Mesendoderm (in vitro differentiated cells): ENCODE measurements at regions not wholly inside any gene's neighbourhood (a gene's known extent, or its start where the extent isn't known, plus 50 kb on each side); places are given as distances from the start of the nearest gene placed in this dataset.

Experiments
- DNase-seq: peaks from one replicate; pipeline ENCODE4 v3.0.0; 2013
- H2AK5ac ChIP-seq: 2 replicates; pipeline ENCODE4 v1.6.1; 2013; ENCODE audit warnings: low read length, inconsistent platforms
- H2BK120ac ChIP-seq: 2 replicates; pipeline ENCODE4 v1.6.1; 2013; ENCODE audit warnings: low read depth, mild to moderate bottlenecking, low read length, moderate library complexity, mixed read lengths
- H2BK15ac ChIP-seq: replicated peaks from 2 replicates; pipeline ENCODE4 v1.6.1; 2013; ENCODE audit warnings: low read depth, mild to moderate bottlenecking, moderate library complexity
- H2BK5ac ChIP-seq: 2 replicates; pipeline ENCODE4 v1.6.1; 2013; ENCODE audit warnings: low read length, inconsistent platforms
- H3K18ac ChIP-seq: 2 replicates; pipeline ENCODE4 v1.6.1; 2013; ENCODE audit warnings: mild to moderate bottlenecking, low read length, mixed read lengths
- H3K23ac ChIP-seq: one replicate; pipeline ENCODE4 v1.6.1; 2013; ENCODE audit warnings: low read length
- H3K27ac ChIP-seq: 2 replicates; pipeline ENCODE4 v1.5.1; 2013; ENCODE audit warnings: low read depth, mild to moderate bottlenecking, inconsistent platforms, low read length, moderate library complexity
- H3K27me3 ChIP-seq: 2 replicates; pipeline ENCODE4 v1.6.1; 2013; ENCODE audit warnings: low read length, control low read depth, mild to moderate bottlenecking, inconsistent platforms; ENCODE audit not compliant: insufficient read depth, poor library complexity
- H3K36me3 ChIP-seq: 2 replicates; pipeline ENCODE4 v1.6.1; 2013; ENCODE audit warnings: low read length, inconsistent platforms; ENCODE audit not compliant: control insufficient read depth, insufficient read depth
- H3K4ac ChIP-seq: one replicate; pipeline ENCODE4 v1.6.1; 2013; ENCODE audit warnings: low read depth, mild to moderate bottlenecking, low read length, moderate library complexity
- H3K4me1 ChIP-seq: 2 replicates; pipeline ENCODE4 v1.6.1; 2013; ENCODE audit warnings: low read depth, low read length, inconsistent platforms; ENCODE audit not compliant: control insufficient read depth
- H3K4me2 ChIP-seq: 2 replicates; pipeline ENCODE4 v1.6.1; 2013; ENCODE audit warnings: low read length
- H3K4me3 ChIP-seq: 2 replicates; pipeline ENCODE4 v1.5.1; 2013; ENCODE audit warnings: mild to moderate bottlenecking, low read length
- H3K56ac ChIP-seq: one replicate; pipeline ENCODE4 v1.6.1; 2013; ENCODE audit warnings: low read length
- H3K79me1 ChIP-seq: 2 replicates; pipeline ENCODE4 v1.6.1; 2013; ENCODE audit warnings: low read length, inconsistent platforms
- H3K79me2 ChIP-seq: 2 replicates; pipeline ENCODE4 v1.6.1; 2013; ENCODE audit warnings: mild to moderate bottlenecking, low read length; ENCODE audit not compliant: control insufficient read depth, insufficient read depth
- H3K9ac ChIP-seq: 2 replicates; pipeline ENCODE4 v1.6.1; 2013; ENCODE audit warnings: low read length, inconsistent platforms
- H4K5ac ChIP-seq: one replicate; pipeline ENCODE4 v1.6.1; 2013; ENCODE audit warnings: low read length
- H4K8ac ChIP-seq: one replicate; pipeline ENCODE4 v1.6.1; 2013; ENCODE audit warnings: low read depth, mild to moderate bottlenecking, control low read depth, low read length, moderate library complexity
- WGBS: extraction: QIAGEN DNeasy Blood & Tissue Kit; methylation state at CpG from one replicate; pipeline ENCODE4 v1.1.7; 2013; ENCODE audit warnings: low lambda C conversion rate, missing lambda C conversion rate; ENCODE audit not compliant: insufficient coverage; ENCODE audit errors: extremely low coverage; 5-methylcytosine and 5-hydroxymethylcytosine counted together

GRCh38 chr2:14977021-14977420, 344.5 kb downstream of the LRATD1 start:
- H2BK120ac ChIP-seq: no peak overlapping the region
- no CpG with 5 or more reads among the region's 1 CpG for WGBS
- H3K4ac ChIP-seq: no peak overlapping the region

DNA sequence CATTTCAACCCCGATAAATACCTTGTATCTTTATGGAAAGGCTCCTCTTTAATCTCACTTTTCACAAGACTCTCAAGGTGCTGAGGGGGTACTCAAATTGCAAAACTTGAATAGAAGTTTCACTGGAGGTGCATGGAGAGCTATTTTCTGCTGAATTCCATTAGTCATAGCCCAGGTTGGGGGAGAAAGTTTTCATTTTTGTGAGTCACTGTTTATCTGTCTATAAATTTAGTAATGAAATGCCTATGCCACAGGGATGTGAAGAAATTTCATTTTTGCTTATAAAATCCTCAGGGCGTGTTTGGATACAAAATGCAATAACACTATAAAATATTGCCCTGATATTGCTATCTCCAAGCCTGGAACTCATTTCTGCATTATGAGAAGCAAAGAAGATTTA, 346.3 kb downstream of the LRATD1 start:
- Histone ChIP-seq H3K27ac (no peak overlapping the region), H4K8ac (no peak overlapping the region), H3K79me2 (no peaks in the 10 kb centered on the region), H2AK5ac (no peak overlapping the region), H3K4me1 (peaks cover 2% of the 10 kb centered on the region), H3K4ac (no peak overlapping the region), H3K4me2 (no peak overlapping the region), H3K23ac (no peak overlapping the region), H3K27me3 (no peaks in the 10 kb centered on the region), H2BK120ac (no peak overlapping the region), H3K4me3 (no peak overlapping the region), H4K5ac (no peak overlapping the region), H2BK5ac (no peak overlapping the region), H3K9ac (no peak overlapping the region), H2BK15ac (no peak overlapping the region), H3K36me3 (no peaks in the 10 kb centered on the region), H3K79me1 (no peaks in the 10 kb centered on the region), H3K18ac (no peak overlapping the region), H3K56ac (no peak overlapping the region)
- 100% methylated on average over 1 of the region's 2 CpGs for WGBS
- DNase-seq: no peak

More at GRCh38 chr2:14977021-14977420, 344.5 kb downstream of the LRATD1 start:
- Histone ChIP-seq H2AK5ac (no peak overlapping the region), H3K23ac (no peak overlapping the region), H3K79me2 (no peaks in the 10 kb centered on the region), H3K18ac (no peak overlapping the region), H4K5ac (no peak overlapping the region), H2BK5ac (no peak overlapping the region), H3K36me3 (no peaks in the 10 kb centered on the region), H3K27ac (no peak overlapping the region), H3K4me2 (no peak overlapping the region), H4K8ac (no peak overlapping the region), H3K4me1 (peaks cover 2% of the 10 kb centered on the region), H3K4me3 (no peak overlapping the region), H3K79me1 (no peaks in the 10 kb centered on the region), H3K9ac (no peak overlapping the region), H3K56ac (no peak overlapping the region), H3K27me3 (no peaks in the 10 kb centered on the region), H2BK15ac (no peak overlapping the region)
- DNase-seq: no peak

DNA sequence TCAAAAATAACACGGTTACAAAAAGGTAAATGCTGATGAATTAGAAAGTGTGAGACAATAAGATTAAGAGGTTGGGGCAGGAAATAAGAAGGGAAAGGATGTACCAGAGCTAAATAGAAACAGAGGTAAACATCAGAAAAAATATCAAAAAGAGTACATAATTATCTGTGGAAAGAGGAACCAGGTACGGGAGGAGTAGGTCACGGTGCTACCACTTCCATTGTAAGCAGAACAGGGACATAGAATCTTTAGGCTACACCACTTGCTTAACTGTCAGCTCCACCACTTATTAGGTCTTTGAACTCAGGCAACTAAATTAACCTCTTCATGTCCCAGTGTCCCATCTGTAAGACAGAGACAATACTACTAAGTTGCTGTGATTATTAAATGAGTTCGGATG, 350.3 kb downstream of the LRATD1 start:
- no peak overlapping the region for H3K4ac ChIP-seq
- H4K8ac ChIP-seq: no peak overlapping the region
- H2AK5ac ChIP-seq: no peak overlapping the region
- peaks cover 2% of the 10 kb centered on the region for H3K4me1 ChIP-seq
- no peak for DNase-seq
- H3K18ac ChIP-seq: no peak overlapping the region
- no peaks in the 10 kb centered on the region for H3K27me3 ChIP-seq
- H3K4me3 ChIP-seq: no peak overlapping the region
- no peak overlapping the region for H3K56ac ChIP-seq
- H3K4me2 ChIP-seq: no peak overlapping the region
- H2BK120ac ChIP-seq: no peak overlapping the region
- H3K23ac ChIP-seq: no peak overlapping the region
- no peaks in the 10 kb centered on the region for H3K79me2 ChIP-seq
- H3K9ac ChIP-seq: no peak overlapping the region
- no CpG with 5 or more reads among the region's 4 CpGs for WGBS
- no peak overlapping the region for H4K5ac ChIP-seq
- H2BK15ac ChIP-seq: no peak overlapping the region
- H3K79me1 ChIP-seq: no peaks in the 10 kb centered on the region
- H2BK5ac ChIP-seq: no peak overlapping the region
- H3K36me3 ChIP-seq: no peaks in the 10 kb centered on the region
- H3K27ac ChIP-seq: no peak overlapping the region

GRCh38 chr2:14988600-14988999, 356.1 kb downstream of the LRATD1 start:
- H2BK120ac ChIP-seq: no peak overlapping the region
- H4K8ac ChIP-seq: no peak overlapping the region
- H3K9ac ChIP-seq: no peak overlapping the region
- no peaks in the 10 kb centered on the region for H3K27me3 ChIP-seq
- no peak overlapping the region for H3K18ac ChIP-seq
- H3K4me3 ChIP-seq: no peak overlapping the region
- H4K5ac ChIP-seq: no peak overlapping the region
- no peaks in the 10 kb centered on the region for H3K79me2 ChIP-seq
- H3K23ac ChIP-seq: no peak overlapping the region
- H3K36me3 ChIP-seq: no peaks in the 10 kb centered on the region
- no peak overlapping the region for H3K4ac ChIP-seq
- DNase-seq: no peak
- no peaks in the 10 kb centered on the region for H3K79me1 ChIP-seq
- no peaks in the 10 kb centered on the region for H3K4me1 ChIP-seq
- no peak overlapping the region for H2AK5ac ChIP-seq
- no peak overlapping the region for H2BK15ac ChIP-seq
- H2BK5ac ChIP-seq: no peak overlapping the region
- no peak overlapping the region for H3K56ac ChIP-seq
- no peak overlapping the region for H3K4me2 ChIP-seq
- H3K27ac ChIP-seq: no peak overlapping the region

DNA sequence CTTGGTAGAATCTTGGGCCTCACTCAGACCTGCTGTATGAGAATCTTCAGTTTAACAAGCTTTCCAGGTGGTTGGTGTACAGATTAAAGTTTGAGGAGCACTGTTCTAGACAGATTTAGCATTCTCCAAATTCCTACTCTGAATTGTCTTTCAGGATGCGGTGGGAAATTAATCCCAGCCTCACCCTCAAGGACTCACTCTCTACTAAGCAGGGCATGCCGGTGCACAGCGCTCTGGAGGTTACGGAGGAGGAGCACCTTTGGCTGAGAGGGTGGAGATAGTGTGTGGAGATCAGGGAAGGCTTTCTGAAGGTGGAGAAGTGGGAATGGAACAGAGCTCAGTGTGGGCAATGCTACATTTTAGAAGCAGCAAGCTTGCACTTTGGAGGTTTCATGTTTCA, 359.2 kb downstream of the LRATD1 start:
- H3K4me3 ChIP-seq: no peak overlapping the region
- WGBS: no CpG with 5 or more reads among the region's 4 CpGs
- H2BK15ac ChIP-seq: no peak overlapping the region
- H3K4me2 ChIP-seq: no peak overlapping the region
- no peaks in the 10 kb centered on the region for H3K4me1 ChIP-seq
- no peaks in the 10 kb centered on the region for H3K36me3 ChIP-seq
- H3K9ac ChIP-seq: no peak overlapping the region
- no peak overlapping the region for H2BK120ac ChIP-seq
- DNase-seq: no peak
- H2AK5ac ChIP-seq: no peak overlapping the region
- no peak overlapping the region for H2BK5ac ChIP-seq
- H3K79me1 ChIP-seq: no peaks in the 10 kb centered on the region
- H3K27me3 ChIP-seq: no peaks in the 10 kb centered on the region
- H4K8ac ChIP-seq: no peak overlapping the region
- H3K18ac ChIP-seq: no peak overlapping the region
- H3K27ac ChIP-seq: no peak overlapping the region
- no peak overlapping the region for H3K56ac ChIP-seq
- H3K23ac ChIP-seq: no peak overlapping the region
- H4K5ac ChIP-seq: no peak overlapping the region
- H3K79me2 ChIP-seq: no peaks in the 10 kb centered on the region
- H3K4ac ChIP-seq: no peak overlapping the region

GRCh38 chr2:14994721-14995120, 362.2 kb downstream of the LRATD1 start:
- no peak overlapping the region for H4K5ac ChIP-seq
- H2BK120ac ChIP-seq: no peak overlapping the region
- no peak overlapping the region for H3K18ac ChIP-seq
- H3K4me3 ChIP-seq: no peak overlapping the region
- no peak overlapping the region for H3K27ac ChIP-seq
- H3K23ac ChIP-seq: no peak overlapping the region
- no peak overlapping the region for H3K4me2 ChIP-seq
- H3K4me1 ChIP-seq: no peaks in the 10 kb centered on the region
- no peak overlapping the region for H3K56ac ChIP-seq
- H3K4ac ChIP-seq: no peak overlapping the region
- no peaks in the 10 kb centered on the region for H3K36me3 ChIP-seq
- H2AK5ac ChIP-seq: no peak overlapping the region
- DNase-seq: no peak
- no CpG with 5 or more reads among the region's 4 CpGs for WGBS
- H3K79me1 ChIP-seq: no peaks in the 10 kb centered on the region
- no peak overlapping the region for H4K8ac ChIP-seq
- no peak overlapping the region for H2BK15ac ChIP-seq
- H3K79me2 ChIP-seq: no peaks in the 10 kb centered on the region
- H3K27me3 ChIP-seq: no peaks in the 10 kb centered on the region
- no peak overlapping the region for H2BK5ac ChIP-seq
- no peak overlapping the region for H3K9ac ChIP-seq
